H1 (cell line): ENCODE measurements at regions not wholly inside any gene's neighbourhood (a gene's known extent, or its start where the extent isn't known, plus 50 kb on each side); places are given as distances from the start of the nearest gene placed in this dataset.

Experiments
- CHD1 ChIP-seq: IDR thresholded peaks from 2 replicates; pipeline ENCODE4 v1.6.1; 2012; ENCODE audit warnings: low read depth, low read length, improper control_type of control experiment
- RAD21 ChIP-seq, 2 experiments: IDR thresholded peaks in 1 of 2; conservative IDR thresholded peaks in 1 of 2; 2 replicates each; pipeline ENCODE4 v1.6.1; 2011; ENCODE audit warnings: low read depth in 2 of 2, low read length in 2 of 2, improper control_type of control experiment in 1 of 2, inconsistent platforms in 1 of 2, mild to moderate bottlenecking in 1 of 2, moderate library complexity in 1 of 2
- SP2 ChIP-seq: IDR thresholded peaks from 2 replicates; pipeline ENCODE4 v1.6.1; 2012; ENCODE audit warnings: mild to moderate bottlenecking, low read length, inconsistent platforms
- TF ChIP-seq, protein P1 (sequence below), 3 experiments: IDR thresholded peaks; 1 replicate in 2 of 3; 2 replicates in 1 of 3; pipeline versions ENCODE4 v1.5.1 to v1.6.1; 2011; ENCODE audit warnings: low read length in 3 of 3, mild to moderate bottlenecking in 3 of 3, inconsistent platforms in 2 of 3, low read depth in 1 of 3, moderate library complexity in 1 of 3; ENCODE audit not compliant: insufficient read depth in 1 of 3; ENCODE audit errors: control extremely low read depth in 1 of 3

DNA sequence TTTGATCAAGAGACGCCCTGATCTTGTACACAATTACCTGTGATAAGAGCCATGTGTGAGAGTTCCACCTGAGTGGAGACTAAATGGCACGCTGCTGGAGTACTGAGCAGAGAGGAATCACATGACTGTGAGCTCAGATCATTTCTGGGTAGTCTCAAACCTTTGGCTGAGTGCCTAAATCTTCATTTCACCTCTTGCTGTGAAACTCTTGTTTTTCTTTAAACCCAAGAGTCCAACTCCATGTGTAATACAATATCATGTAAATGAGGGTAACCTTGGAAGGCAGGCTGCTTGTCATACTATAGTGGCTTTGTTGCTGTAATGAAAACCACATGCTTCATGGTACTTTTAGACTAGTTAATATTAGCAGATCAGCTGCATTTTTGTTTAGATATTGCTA lies 156.9 kb downstream of the CAND1 start:
- TF ChIP-seq CHD1: no peak
- TF ChIP-seq RAD21 (IDR thresholded peaks at IDR 0.05 in 1 of 2, conservative IDR thresholded peaks at IDR 0.05 in 1 of 2; ENCODE audit: low read depth in 2 of 2, low read length in 2 of 2): no peak
- TF ChIP-seq SP2: no peak
- TF ChIP-seq, protein P1, sequence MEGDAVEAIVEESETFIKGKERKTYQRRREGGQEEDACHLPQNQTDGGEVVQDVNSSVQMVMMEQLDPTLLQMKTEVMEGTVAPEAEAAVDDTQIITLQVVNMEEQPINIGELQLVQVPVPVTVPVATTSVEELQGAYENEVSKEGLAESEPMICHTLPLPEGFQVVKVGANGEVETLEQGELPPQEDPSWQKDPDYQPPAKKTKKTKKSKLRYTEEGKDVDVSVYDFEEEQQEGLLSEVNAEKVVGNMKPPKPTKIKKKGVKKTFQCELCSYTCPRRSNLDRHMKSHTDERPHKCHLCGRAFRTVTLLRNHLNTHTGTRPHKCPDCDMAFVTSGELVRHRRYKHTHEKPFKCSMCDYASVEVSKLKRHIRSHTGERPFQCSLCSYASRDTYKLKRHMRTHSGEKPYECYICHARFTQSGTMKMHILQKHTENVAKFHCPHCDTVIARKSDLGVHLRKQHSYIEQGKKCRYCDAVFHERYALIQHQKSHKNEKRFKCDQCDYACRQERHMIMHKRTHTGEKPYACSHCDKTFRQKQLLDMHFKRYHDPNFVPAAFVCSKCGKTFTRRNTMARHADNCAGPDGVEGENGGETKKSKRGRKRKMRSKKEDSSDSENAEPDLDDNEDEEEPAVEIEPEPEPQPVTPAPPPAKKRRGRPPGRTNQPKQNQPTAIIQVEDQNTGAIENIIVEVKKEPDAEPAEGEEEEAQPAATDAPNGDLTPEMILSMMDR (IDR thresholded peaks at IDR 0.05; ENCODE audit: control extremely low read depth in 1 of 3, insufficient read depth in 1 of 3, low read depth in 1 of 3, low read length in 3 of 3): no peak
